ENCODE measurements at regions not wholly inside any gene's neighbourhood (a gene's known extent, or its start where the extent isn't known, plus 50 kb on each side); places are given as distances from the start of the nearest gene placed in this dataset.
"Not testable (repeated sequence)": the region's sequence is repeated elsewhere in the genome, so short reads cannot be mapped to it uniquely, and the experiment has no call there.

- DNase-seq (ENCODE audit: extremely low read depth, low read depth, low spot score): no peak
Measured at GRCh38 chr19:20307127-20307526, 140.1 kb downstream of the ZNF486 start.

GRCh38 chr19:20296314-20296713 lies 129.3 kb downstream of the ZNF486 start:
- not testable (repeated sequence) for DNase-seq (ENCODE audit: extremely low read depth, low read depth, low spot score)

- DNase-seq (ENCODE audit: extremely low read depth, low read depth, low spot score): no peak
Measured at GRCh38 chr19:20294181-20294580, 127.2 kb downstream of the ZNF486 start.

- not testable (repeated sequence) for DNase-seq (ENCODE audit: extremely low read depth, low read depth, low spot score)
Measured at GRCh38 chr19:20292520-20292919, 125.5 kb downstream of the ZNF486 start.

GRCh38 chr19:20289186-20289585 lies 122.2 kb downstream of the ZNF486 start:
- DNase-seq (ENCODE audit: extremely low read depth, low read depth, low spot score): no peak

GRCh38 chr19:20287070-20287469 lies 120.1 kb downstream of the ZNF486 start:
- no peak for DNase-seq (ENCODE audit: extremely low read depth, low read depth, low spot score)

GRCh38 chr19:20285876-20286275 lies 118.9 kb downstream of the ZNF486 start:
- DNase-seq (ENCODE audit: extremely low read depth, low read depth, low spot score): not testable (repeated sequence)

- no peak for DNase-seq (ENCODE audit: extremely low read depth, low read depth, low spot score)
Measured at GRCh38 chr19:20279516-20279915, 112.5 kb downstream of the ZNF486 start.

- DNase-seq (ENCODE audit: extremely low read depth, low read depth, low spot score): no peak
Measured at GRCh38 chr19:20278342-20278741, 111.3 kb downstream of the ZNF486 start.

GRCh38 chr19:20276732-20277082 lies 109.7 kb downstream of the ZNF486 start:
- DNase-seq (ENCODE audit: extremely low read depth, low read depth, low spot score): not testable (repeated sequence)

- no peak for DNase-seq (ENCODE audit: extremely low read depth, low read depth, low spot score)
Measured at GRCh38 chr19:20276011-20276731, 109.2 kb downstream of the ZNF486 start.

- no peak for DNase-seq (ENCODE audit: extremely low read depth, low read depth, low spot score)
Measured at GRCh38 chr19:20273951-20274570, 107.0 kb downstream of the ZNF486 start.

- DNase-seq (ENCODE audit: extremely low read depth, low read depth, low spot score): no peak
Measured at GRCh38 chr19:20273376-20273775, 106.4 kb downstream of the ZNF486 start.

- DNase-seq (ENCODE audit: extremely low read depth, low read depth, low spot score): not testable (repeated sequence)
Measured at GRCh38 chr19:20272627-20273010, 105.6 kb downstream of the ZNF486 start.

GRCh38 chr19:20271927-20272626 lies 105.1 kb downstream of the ZNF486 start:
- DNase-seq (ENCODE audit: extremely low read depth, low read depth, low spot score): not testable (repeated sequence)

- DNase-seq (ENCODE audit: extremely low read depth, low read depth, low spot score): no peak
Measured at GRCh38 chr19:20271215-20271926, 104.4 kb downstream of the ZNF486 start.

GRCh38 chr19:20269461-20269860 lies 102.4 kb downstream of the ZNF486 start:
- no peak for DNase-seq (ENCODE audit: extremely low read depth, low read depth, low spot score)

- DNase-seq (ENCODE audit: extremely low read depth, low read depth, low spot score): not testable (repeated sequence)
Measured at GRCh38 chr19:20261513-20261912, 94.5 kb downstream of the ZNF486 start.

GRCh38 chr19:20260738-20261137 lies 93.7 kb downstream of the ZNF486 start:
- not testable (repeated sequence) for DNase-seq (ENCODE audit: extremely low read depth, low read depth, low spot score)

- DNase-seq (ENCODE audit: extremely low read depth, low read depth, low spot score): no peak
Measured at GRCh38 chr19:20259615-20260014, 92.6 kb downstream of the ZNF486 start.

- DNase-seq (ENCODE audit: extremely low read depth, low read depth, low spot score): no peak
Measured at GRCh38 chr19:20256606-20257005, 89.6 kb downstream of the ZNF486 start.

All from glomerular endothelial cell (primary cell).